ENCODE measurements at regions not wholly inside any gene's neighbourhood (a gene's known extent, or its start where the extent isn't known, plus 50 kb on each side); places are given as distances from the start of the nearest gene placed in this dataset.

DNA sequence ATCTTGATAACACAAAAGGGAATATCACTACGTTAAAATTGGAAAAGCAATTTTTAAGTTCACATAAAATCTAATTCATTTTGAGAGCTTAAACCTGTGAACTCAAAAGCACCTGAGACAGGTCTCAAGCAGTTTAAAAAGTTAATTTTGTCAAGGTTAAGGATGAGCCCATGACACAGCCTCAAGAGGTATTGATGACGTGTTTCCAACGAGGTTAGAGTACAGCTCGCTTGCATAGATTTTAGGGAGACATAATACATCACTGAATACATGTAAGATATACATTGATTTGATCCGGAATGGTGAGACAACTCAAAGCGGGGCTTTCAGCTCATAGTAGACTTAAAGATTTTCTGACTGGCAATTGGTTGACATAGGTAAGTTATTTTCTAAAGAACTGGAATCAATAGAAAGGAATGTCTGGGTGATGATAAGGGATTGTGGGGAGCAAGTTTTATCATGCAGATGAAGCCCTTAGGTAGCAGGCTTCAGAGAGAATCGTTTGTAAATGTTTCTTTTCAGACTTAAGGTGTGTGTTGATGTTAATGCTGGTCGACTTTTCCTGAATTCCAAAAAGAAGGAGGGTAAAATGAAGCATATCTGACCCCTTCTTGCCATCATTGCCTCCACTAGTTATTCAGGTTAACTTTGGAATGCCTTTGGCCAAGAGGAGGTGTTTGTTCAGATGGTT lies 2890.6 kb downstream of the PCDH9 start:
- no peaks in the 10 kb centered on the region for H3K27me3 ChIP-seq
- 62 to 67% (median 64%) methylated on average over 8 of the region's 8 CpGs for WGBS, 4 donors

DNA sequence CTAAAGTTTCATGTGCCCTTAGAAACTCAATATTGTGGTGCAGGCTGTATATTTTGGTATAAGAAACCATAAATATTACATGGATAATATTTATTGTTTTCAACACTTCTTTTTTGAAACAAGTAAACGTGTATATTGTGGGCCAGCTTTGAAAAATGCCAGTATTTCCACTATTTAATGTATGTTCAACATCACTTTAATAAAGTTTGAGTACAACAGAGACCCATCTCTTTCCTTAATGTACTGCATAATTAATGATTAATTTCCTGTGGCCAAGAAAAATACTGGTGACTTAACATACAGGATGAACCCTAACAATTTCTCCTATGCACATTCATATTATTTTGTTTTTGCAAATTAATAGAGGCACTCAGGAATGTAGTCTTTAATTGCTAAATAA lies 2891.5 kb downstream of the PCDH9 start:
- WGBS, 4 donors, result 34 to 42% (median 40%) methylated on average over 1 of the region's 1 CpG

More for the DNA sequence above, 2890.6 kb downstream of the PCDH9 start:
- Histone ChIP-seq H3K27ac (no peak overlapping the region), H3K36me3 (replicated peaks in 1 of 2) (no peaks in the 10 kb centered on the region), H3K4me1 (replicated peaks in 1 of 2) (no peaks in the 10 kb centered on the region), H3K9me3 (replicated peaks in 1 of 3) (no peaks in the 10 kb centered on the region), H3K4me3 (no peak overlapping the region)
- intact Hi-C loops (cut with DNase I), result no loop called here
- TF ChIP-seq POLR2A (IDR thresholded peaks at IDR 0.05), result no peak
- TF ChIP-seq, protein P1, sequence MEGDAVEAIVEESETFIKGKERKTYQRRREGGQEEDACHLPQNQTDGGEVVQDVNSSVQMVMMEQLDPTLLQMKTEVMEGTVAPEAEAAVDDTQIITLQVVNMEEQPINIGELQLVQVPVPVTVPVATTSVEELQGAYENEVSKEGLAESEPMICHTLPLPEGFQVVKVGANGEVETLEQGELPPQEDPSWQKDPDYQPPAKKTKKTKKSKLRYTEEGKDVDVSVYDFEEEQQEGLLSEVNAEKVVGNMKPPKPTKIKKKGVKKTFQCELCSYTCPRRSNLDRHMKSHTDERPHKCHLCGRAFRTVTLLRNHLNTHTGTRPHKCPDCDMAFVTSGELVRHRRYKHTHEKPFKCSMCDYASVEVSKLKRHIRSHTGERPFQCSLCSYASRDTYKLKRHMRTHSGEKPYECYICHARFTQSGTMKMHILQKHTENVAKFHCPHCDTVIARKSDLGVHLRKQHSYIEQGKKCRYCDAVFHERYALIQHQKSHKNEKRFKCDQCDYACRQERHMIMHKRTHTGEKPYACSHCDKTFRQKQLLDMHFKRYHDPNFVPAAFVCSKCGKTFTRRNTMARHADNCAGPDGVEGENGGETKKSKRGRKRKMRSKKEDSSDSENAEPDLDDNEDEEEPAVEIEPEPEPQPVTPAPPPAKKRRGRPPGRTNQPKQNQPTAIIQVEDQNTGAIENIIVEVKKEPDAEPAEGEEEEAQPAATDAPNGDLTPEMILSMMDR (IDR thresholded peaks at IDR 0.05), result no peak
- no peak for DNase-seq

DNA sequence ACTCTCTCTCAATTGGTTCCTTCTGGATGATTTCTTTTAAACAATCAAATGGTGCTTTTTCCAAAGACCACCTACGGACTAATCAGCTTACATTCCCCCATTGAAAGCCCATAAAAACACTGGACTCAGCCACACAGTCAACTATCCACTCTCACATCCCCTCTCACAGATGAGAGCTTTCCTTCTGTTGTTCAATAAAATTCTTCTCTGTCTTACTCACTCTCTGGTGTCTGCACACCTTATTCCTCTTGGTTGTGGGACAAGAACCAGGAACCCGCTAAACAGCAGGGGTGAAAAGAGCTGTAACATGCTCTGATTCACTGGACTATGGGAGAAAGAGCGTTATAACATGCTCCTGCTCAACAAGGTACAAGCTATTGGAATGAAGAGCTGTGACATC lies 2896.2 kb downstream of the PCDH9 start:
- H3K9me3 ChIP-seq (replicated peaks in 1 of 3), result no peaks in the 10 kb centered on the region
- TF ChIP-seq POLR2A (IDR thresholded peaks at IDR 0.05), result no peak
- TF ChIP-seq, protein P1 (IDR thresholded peaks at IDR 0.05), result no peak
- WGBS, 4 donors, result 87 to 91% (median 90%) methylated on average over 3 of the region's 3 CpGs
- H3K4me1 ChIP-seq (replicated peaks in 1 of 2), result no peaks in the 10 kb centered on the region
- H3K27ac ChIP-seq, result no peak overlapping the region
- no peak for DNase-seq
- no peaks in the 10 kb centered on the region for H3K36me3 ChIP-seq (replicated peaks in 1 of 2)
- intact Hi-C loops (cut with DNase I), result no loop called here
- no peaks in the 10 kb centered on the region for H3K27me3 ChIP-seq
- H3K4me3 ChIP-seq, result no peak overlapping the region

More for the DNA sequence above, 2891.5 kb downstream of the PCDH9 start:
- Histone ChIP-seq H3K9me3 (replicated peaks in 1 of 3) (no peaks in the 10 kb centered on the region), H3K4me3 (no peak overlapping the region), H3K27ac (no peak overlapping the region), H3K4me1 (replicated peaks in 1 of 2) (no peaks in the 10 kb centered on the region), H3K27me3 (no peaks in the 10 kb centered on the region), H3K36me3 (replicated peaks in 1 of 2) (no peaks in the 10 kb centered on the region)
- intact Hi-C loops (cut with DNase I), result no loop called here
- no peak for DNase-seq
- TF ChIP-seq POLR2A (IDR thresholded peaks at IDR 0.05), result no peak
- TF ChIP-seq, protein P1 (IDR thresholded peaks at IDR 0.05), result no peak

DNA sequence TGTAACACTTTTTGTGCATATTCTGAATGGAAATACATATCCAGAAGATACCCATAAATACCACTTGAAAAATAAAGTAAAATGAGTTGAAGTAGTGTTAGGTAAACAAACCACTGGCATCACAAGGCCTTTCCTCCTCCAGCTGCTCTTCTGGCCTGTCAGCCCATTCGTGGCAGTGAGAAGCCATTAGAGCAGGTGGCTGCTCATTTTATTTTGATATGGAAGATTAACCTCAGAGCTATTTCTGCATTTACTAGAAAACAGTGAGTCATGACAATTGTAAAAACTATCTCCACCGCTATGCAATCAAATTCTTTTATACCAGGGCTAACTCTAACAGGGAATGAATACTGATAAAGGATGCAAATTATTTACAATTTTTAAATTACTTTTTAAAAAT lies 2898.1 kb downstream of the PCDH9 start:
- WGBS, 4 donors, result 52 to 62% (median 59%) methylated on average over 2 of the region's 2 CpGs
- H3K4me3 ChIP-seq, result no peak overlapping the region
- TF ChIP-seq, protein P1 (IDR thresholded peaks at IDR 0.05), result no peak
- no peak for TF ChIP-seq POLR2A (IDR thresholded peaks at IDR 0.05)
- no peaks in the 10 kb centered on the region for H3K4me1 ChIP-seq (replicated peaks in 1 of 2)
- no peak overlapping the region for H3K27ac ChIP-seq
- no peaks in the 10 kb centered on the region for H3K27me3 ChIP-seq
- no peaks in the 10 kb centered on the region for H3K36me3 ChIP-seq (replicated peaks in 1 of 2)
- no peak for DNase-seq
- intact Hi-C loops (cut with DNase I), result no loop called here
- H3K9me3 ChIP-seq (replicated peaks in 1 of 3), result no peaks in the 10 kb centered on the region
